ENCODE measurements at regions not wholly inside any gene's neighbourhood (a gene's known extent, or its start where the extent isn't known, plus 50 kb on each side); places are given as distances from the start of the nearest gene placed in this dataset.

DNA sequence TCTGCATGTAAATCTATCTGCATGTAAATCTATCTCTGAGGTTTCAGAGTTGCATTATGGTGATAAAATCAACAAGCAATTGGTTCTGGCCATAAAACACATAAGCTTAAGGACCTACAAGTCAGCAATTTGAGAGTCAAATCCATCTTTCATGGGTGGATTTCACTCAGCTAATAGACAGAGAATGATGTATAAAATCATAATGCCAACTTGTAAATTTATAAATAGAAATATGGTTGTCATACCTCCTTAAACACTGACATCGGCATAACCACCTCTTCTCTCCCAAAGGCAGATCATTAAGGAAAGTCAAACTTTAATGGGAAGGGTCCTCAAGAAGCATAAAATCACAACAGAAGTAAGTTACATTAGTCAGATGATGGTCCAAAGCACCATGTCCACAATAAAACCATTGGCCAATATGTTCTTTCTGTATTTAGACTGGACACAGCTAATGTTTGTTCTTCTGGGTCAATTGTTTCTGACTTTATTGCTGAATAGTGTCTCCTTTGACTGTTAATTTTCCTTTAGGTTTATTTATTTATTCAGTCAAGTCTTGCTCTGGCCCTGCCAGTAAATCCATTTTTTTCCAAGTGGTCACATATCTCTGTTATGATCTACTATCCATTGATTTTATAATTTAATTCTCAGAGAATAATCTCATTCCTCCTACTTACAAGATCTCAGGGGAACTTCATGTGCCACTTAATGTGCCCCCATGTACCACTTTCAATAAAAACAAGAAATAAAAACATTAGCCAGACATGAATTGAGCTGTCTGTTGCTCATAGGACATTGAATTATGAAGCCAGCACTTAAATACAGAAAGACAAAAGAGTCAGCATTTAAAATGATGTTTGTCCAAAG lies 382.9 kb upstream of the IRAK1BP1 start:
- TF ChIP-seq ZNF223 (tag by site-specific recombination; IDR thresholded peaks at IDR 0.05) (no peak), CTCF (tag by site-specific recombination; IDR thresholded peaks at IDR 0.05) (no peak), ZNF677 (tag by site-specific recombination; IDR thresholded peaks at IDR 0.05) (no peak), ZNF366 (tag by site-specific recombination; conservative IDR thresholded peaks at IDR 0.05) (no peak), BCL6B (tag by site-specific recombination; IDR thresholded peaks at IDR 0.05) (no peak), ZNF311 (tag by site-specific recombination; IDR thresholded peaks at IDR 0.05; ENCODE audit: borderline replicate concordance) (no peak), BCL11B (tag by site-specific recombination; IDR thresholded peaks at IDR 0.05; ENCODE audit: low read depth) (no peak), ZNF292 (tag by site-specific recombination; IDR thresholded peaks at IDR 0.05; ENCODE audit: borderline replicate concordance, low read depth) (no peak), ZNF221 (tag by site-specific recombination; IDR thresholded peaks at IDR 0.05; ENCODE audit: borderline replicate concordance) (no peak)

Data from HEK293 (cell line).